Activated CD8-positive, alpha-beta memory T cell treated with anti-CD3 and anti-CD28 coated beads, Interleukin-2, amount 10 ng/mL, durations not matched to agents 7 days and 5 days (primary cell): ENCODE measurements at regions not wholly inside any gene's neighbourhood (a gene's known extent, or its start where the extent isn't known, plus 50 kb on each side); places are given as distances from the start of the nearest gene placed in this dataset.

Source experiments
- ATAC-seq: fragments of 150-1000 bp; cut with Tn5 transposase; one replicate; pipeline ENCODE4 v1.10.0; 2021; ENCODE audit warnings: moderate library complexity
- CTCF ChIA-PET: fragments of 350-600 bp; sonication (Branson Sonifier 250); formaldehyde crosslinking; loops from one replicate; lab custom pipeline; 2021; ENCODE audit warnings: antibody characterized with exemption; lab: Charles Lee
- DNase-seq: peaks from one replicate; pipeline ENCODE4 v3.0.0-alpha.2; 2020
- H3K27ac Mint-ChIP-seq: one replicate; pipeline ENCODE4 v1.8.0; 2021; ENCODE audit warnings: mild to moderate bottlenecking, mixed read lengths
- H3K27me3 Mint-ChIP-seq: one replicate; pipeline ENCODE4 v1.8.0; 2021; ENCODE audit warnings: mixed read lengths
- H3K36me3 Mint-ChIP-seq: one replicate; pipeline ENCODE4 v1.8.0; 2021; ENCODE audit warnings: mild to moderate bottlenecking, mixed read lengths
- H3K4me1 Mint-ChIP-seq: one replicate; pipeline ENCODE4 v1.8.0; 2021; ENCODE audit warnings: mixed read lengths
- H3K4me3 Mint-ChIP-seq: one replicate; pipeline ENCODE4 v1.8.0; 2021; ENCODE audit warnings: mild to moderate bottlenecking, moderate library complexity, mixed read lengths
- H3K9me3 Mint-ChIP-seq: one replicate; pipeline ENCODE4 v1.8.0; 2022; ENCODE audit warnings: low read depth, mixed read lengths

- ATAC-seq (no peak), DNase-seq (no peak)
- H3K9me3 Mint-ChIP-seq: no peaks in the 10 kb centered on the region
- H3K4me3 Mint-ChIP-seq: no peak overlapping the region
- no peaks in the 10 kb centered on the region for H3K36me3 Mint-ChIP-seq
- H3K4me1 Mint-ChIP-seq: no peaks in the 10 kb centered on the region
- CTCF ChIA-PET: no interaction called here
- peaks cover 24% of the 10 kb centered on the region for H3K27me3 Mint-ChIP-seq
- no peak overlapping the region for H3K27ac Mint-ChIP-seq
Measured at GRCh38 chr11:33478111-33478573, 221.0 kb downstream of the HIPK3 start.

GRCh38 chr11:33476945-33477606 lies 219.9 kb downstream of the HIPK3 start:
- Mint-ChIP-seq H3K9me3 (no peaks in the 10 kb centered on the region), H3K4me1 (no peaks in the 10 kb centered on the region), H3K36me3 (no peaks in the 10 kb centered on the region), H3K27ac (no peak overlapping the region), H3K27me3 (peaks cover 22% of the 10 kb centered on the region), H3K4me3 (no peak overlapping the region)
- CTCF ChIA-PET: no interaction called here
- no peak for DNase-seq
- ATAC-seq: no peak

GRCh38 chr11:33475993-33476392 lies 218.8 kb downstream of the HIPK3 start:
- Mint-ChIP-seq H3K27ac (no peak overlapping the region), H3K9me3 (no peaks in the 10 kb centered on the region), H3K4me3 (no peak overlapping the region), H3K4me1 (no peaks in the 10 kb centered on the region), H3K27me3 (peaks cover 24% of the 10 kb centered on the region), H3K36me3 (no peaks in the 10 kb centered on the region)
- DNase-seq (no peak), ATAC-seq (no peak)
- CTCF ChIA-PET: no interaction called here

- H3K4me3 Mint-ChIP-seq: no peak overlapping the region
- H3K27ac Mint-ChIP-seq: no peak overlapping the region
- peaks cover 21% of the 10 kb centered on the region for H3K27me3 Mint-ChIP-seq
- CTCF ChIA-PET: no interaction called here
- no peak for ATAC-seq
- no peak for DNase-seq
- no peaks in the 10 kb centered on the region for H3K36me3 Mint-ChIP-seq
- H3K9me3 Mint-ChIP-seq: no peaks in the 10 kb centered on the region
- no peaks in the 10 kb centered on the region for H3K4me1 Mint-ChIP-seq
Measured at GRCh38 chr11:33474866-33475265, 217.7 kb downstream of the HIPK3 start.

- no peak for ATAC-seq
- CTCF ChIA-PET: no interaction called here
- H3K4me3 Mint-ChIP-seq: no peak overlapping the region
Measured at GRCh38 chr11:33471541-33471940, 214.4 kb downstream of the HIPK3 start.

GRCh38 chr11:33467966-33468365 lies 210.8 kb downstream of the HIPK3 start:
- no peak overlapping the region for H3K27ac Mint-ChIP-seq
- no peak overlapping the region for H3K4me3 Mint-ChIP-seq
- H3K27me3 Mint-ChIP-seq: peaks cover 18% of the 10 kb centered on the region
- CTCF ChIA-PET: no interaction called here
- no peaks in the 10 kb centered on the region for H3K4me1 Mint-ChIP-seq
- no peak for ATAC-seq
- no peak for DNase-seq
- no peaks in the 10 kb centered on the region for H3K9me3 Mint-ChIP-seq
- H3K36me3 Mint-ChIP-seq: no peaks in the 10 kb centered on the region

More at GRCh38 chr11:33471541-33471940, 214.4 kb downstream of the HIPK3 start:
- no peaks in the 10 kb centered on the region for H3K9me3 Mint-ChIP-seq
- no peaks in the 10 kb centered on the region for H3K36me3 Mint-ChIP-seq
- no peak for DNase-seq
- no peaks in the 10 kb centered on the region for H3K4me1 Mint-ChIP-seq
- H3K27ac Mint-ChIP-seq: no peak overlapping the region
- peaks cover 16% of the 10 kb centered on the region for H3K27me3 Mint-ChIP-seq

- Mint-ChIP-seq H3K4me3 (no peak overlapping the region), H3K36me3 (no peaks in the 10 kb centered on the region), H3K27ac (no peak overlapping the region), H3K4me1 (no peaks in the 10 kb centered on the region), H3K9me3 (no peaks in the 10 kb centered on the region), H3K27me3 (peaks cover 14% of the 10 kb centered on the region)
- no peak for ATAC-seq
- no peak for DNase-seq
- CTCF ChIA-PET: no interaction called here
Measured at GRCh38 chr11:33463059-33463458, 205.9 kb downstream of the HIPK3 start.

- Mint-ChIP-seq H3K9me3 (no peaks in the 10 kb centered on the region), H3K4me1 (no peaks in the 10 kb centered on the region), H3K4me3 (no peak overlapping the region), H3K27ac (no peak overlapping the region), H3K36me3 (no peaks in the 10 kb centered on the region), H3K27me3 (peaks cover 14% of the 10 kb centered on the region)
- DNase-seq (no peak), ATAC-seq (no peak)
- CTCF ChIA-PET: no interaction called here
Measured at GRCh38 chr11:33461369-33462125, 204.4 kb downstream of the HIPK3 start.

GRCh38 chr11:33457948-33458347 lies 200.8 kb downstream of the HIPK3 start:
- H3K36me3 Mint-ChIP-seq: no peaks in the 10 kb centered on the region
- no peaks in the 10 kb centered on the region for H3K9me3 Mint-ChIP-seq
- peaks cover 11% of the 10 kb centered on the region for H3K27me3 Mint-ChIP-seq
- DNase-seq (no peak), ATAC-seq (no peak)
- CTCF ChIA-PET: no interaction called here
- no peaks in the 10 kb centered on the region for H3K4me1 Mint-ChIP-seq
- no peak overlapping the region for H3K4me3 Mint-ChIP-seq
- H3K27ac Mint-ChIP-seq: no peak overlapping the region

GRCh38 chr11:33455867-33456463 lies 198.8 kb downstream of the HIPK3 start:
- H3K27ac Mint-ChIP-seq: no peak overlapping the region
- CTCF ChIA-PET: no interaction called here
- no peak overlapping the region for H3K4me3 Mint-ChIP-seq
- no peak for ATAC-seq
- H3K4me1 Mint-ChIP-seq: no peaks in the 10 kb centered on the region
- no peak for DNase-seq
- no peaks in the 10 kb centered on the region for H3K9me3 Mint-ChIP-seq
- no peaks in the 10 kb centered on the region for H3K36me3 Mint-ChIP-seq
- peaks cover 13% of the 10 kb centered on the region for H3K27me3 Mint-ChIP-seq

GRCh38 chr11:33454264-33454663 lies 197.1 kb downstream of the HIPK3 start:
- H3K4me1 Mint-ChIP-seq: no peaks in the 10 kb centered on the region
- CTCF ChIA-PET: interaction anchor here (0.9 kb wide), 1 partner anchor 247 kb away, joined by 3 read pairs; no protein-coding TSS in a partner anchor
- H3K9me3 Mint-ChIP-seq: no peaks in the 10 kb centered on the region
- H3K36me3 Mint-ChIP-seq: no peaks in the 10 kb centered on the region
- H3K27me3 Mint-ChIP-seq: peaks cover 9% of the 10 kb centered on the region
- ATAC-seq: no peak
- no peak overlapping the region for H3K4me3 Mint-ChIP-seq
- no peak overlapping the region for H3K27ac Mint-ChIP-seq
- no peak for DNase-seq

GRCh38 chr11:33452836-33453624 lies 195.8 kb downstream of the HIPK3 start:
- H3K27ac Mint-ChIP-seq: no peak overlapping the region
- H3K27me3 Mint-ChIP-seq: peaks cover 11% of the 10 kb centered on the region
- no peaks in the 10 kb centered on the region for H3K36me3 Mint-ChIP-seq
- H3K9me3 Mint-ChIP-seq: no peaks in the 10 kb centered on the region
- no peak overlapping the region for H3K4me3 Mint-ChIP-seq
- CTCF ChIA-PET: no interaction called here
- DNase-seq (no peak), ATAC-seq (no peak)
- H3K4me1 Mint-ChIP-seq: no peaks in the 10 kb centered on the region

- Mint-ChIP-seq H3K36me3 (no peaks in the 10 kb centered on the region), H3K4me1 (no peaks in the 10 kb centered on the region), H3K9me3 (no peaks in the 10 kb centered on the region), H3K27ac (no peak overlapping the region), H3K4me3 (no peak overlapping the region), H3K27me3 (peaks cover 11% of the 10 kb centered on the region)
- no peak for DNase-seq
- no peak for ATAC-seq
- CTCF ChIA-PET: no interaction called here
Measured at GRCh38 chr11:33451364-33451763, 194.2 kb downstream of the HIPK3 start.
